ENCODE measurements at regions not wholly inside any gene's neighbourhood (a gene's known extent, or its start where the extent isn't known, plus 50 kb on each side); places are given as distances from the start of the nearest gene placed in this dataset.

DNA sequence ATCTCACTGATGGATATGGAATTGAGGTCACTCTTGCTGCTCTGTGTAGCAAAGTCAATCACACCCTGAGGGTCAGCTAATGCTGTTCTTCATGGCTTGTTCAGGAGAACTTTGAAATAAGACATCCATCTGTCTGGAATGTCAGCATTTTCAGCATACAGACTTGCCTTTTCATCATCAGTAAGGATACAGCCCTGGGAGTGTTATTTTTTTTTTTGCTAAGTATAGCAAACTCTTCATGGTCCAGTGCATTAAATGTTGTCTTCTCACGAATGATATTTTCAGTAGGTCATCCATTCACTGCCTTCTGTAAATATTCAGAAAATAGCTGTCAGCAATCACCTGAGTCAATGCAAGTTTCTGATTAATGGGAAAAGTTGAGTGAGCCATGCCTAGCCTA is 268.8 kb upstream of the SMIM31 start:
- no peak for TF ChIP-seq CTCF (conservative IDR thresholded peaks at IDR 0.05; ENCODE audit: low read depth, low read length)
- DNase-seq (ENCODE audit: low read depth): no peak

GRCh38 chr4:164488114-164488513 is 265.8 kb upstream of the SMIM31 start:
- TF ChIP-seq CTCF (conservative IDR thresholded peaks at IDR 0.05; ENCODE audit: low read depth, low read length): no peak
- no peak for DNase-seq (ENCODE audit: low read depth)
- no peak overlapping the region for H3K4me3 ChIP-seq (ENCODE audit: low read depth, low read length)

More for the DNA sequence above, 268.8 kb upstream of the SMIM31 start:
- H3K4me3 ChIP-seq (ENCODE audit: low read depth, low read length): no peak overlapping the region

DNA sequence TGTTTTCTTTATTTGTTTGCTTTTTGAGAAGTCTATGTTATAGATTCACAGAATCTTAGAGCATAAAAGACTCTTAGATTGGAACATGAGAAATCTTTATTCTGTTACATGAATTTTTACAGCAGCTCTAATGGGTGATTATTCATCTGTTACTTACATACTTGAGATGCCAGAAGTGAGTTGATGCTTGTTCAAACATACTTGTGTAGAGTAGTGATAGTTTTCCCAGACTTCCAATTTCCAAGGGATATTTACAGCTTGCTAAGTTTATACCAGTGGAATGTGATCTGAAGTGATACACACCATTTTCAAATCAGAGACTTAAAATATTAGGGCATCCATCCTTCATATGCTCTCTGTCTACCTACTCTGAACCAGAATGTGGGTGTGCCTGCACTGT is 252.9 kb upstream of the SMIM31 start:
- no peak for TF ChIP-seq CTCF (conservative IDR thresholded peaks at IDR 0.05; ENCODE audit: low read depth, low read length)

DNA sequence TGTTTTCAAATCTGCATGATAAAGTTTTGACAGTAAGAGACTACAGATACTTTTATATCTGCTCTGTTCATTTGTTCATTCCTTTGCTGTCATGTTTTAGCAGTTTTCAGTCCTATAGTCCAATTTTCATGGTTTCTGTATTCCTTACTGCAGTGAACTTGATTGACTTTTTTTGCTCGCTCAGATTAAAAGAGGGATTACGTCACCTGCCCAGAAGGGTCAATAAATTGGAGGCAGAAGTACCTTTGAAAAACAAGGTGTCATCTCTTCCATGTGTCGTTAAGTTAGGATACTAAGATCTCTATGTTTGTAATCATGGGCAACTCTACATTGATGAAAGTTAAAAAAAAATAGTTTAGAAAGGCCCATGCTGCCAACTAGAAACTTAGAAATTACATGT is 250.1 kb upstream of the SMIM31 start:
- DNase-seq (ENCODE audit: low read depth): no peak
- no peak overlapping the region for H3K4me3 ChIP-seq (ENCODE audit: low read depth, low read length)
- no peak for TF ChIP-seq CTCF (conservative IDR thresholded peaks at IDR 0.05; ENCODE audit: low read depth, low read length)

More for the DNA sequence above, 252.9 kb upstream of the SMIM31 start:
- H3K4me3 ChIP-seq (ENCODE audit: low read depth, low read length): no peak overlapping the region
- peak; percentile 16 for DNase-seq (ENCODE audit: low read depth)

- no peak overlapping the region for H3K4me3 ChIP-seq (ENCODE audit: low read depth, low read length)
- DNase-seq (ENCODE audit: low read depth): no peak
- no peak for TF ChIP-seq CTCF (conservative IDR thresholded peaks at IDR 0.05; ENCODE audit: low read depth, low read length)
Measured at GRCh38 chr4:164508097-164508496, 245.8 kb upstream of the SMIM31 start.

- no peak for TF ChIP-seq CTCF (conservative IDR thresholded peaks at IDR 0.05; ENCODE audit: low read depth, low read length)
- no peak overlapping the region for H3K4me3 ChIP-seq (ENCODE audit: low read depth, low read length)
- no peak for DNase-seq (ENCODE audit: low read depth)
Measured at GRCh38 chr4:164508771-164509170, 245.2 kb upstream of the SMIM31 start.

DNA sequence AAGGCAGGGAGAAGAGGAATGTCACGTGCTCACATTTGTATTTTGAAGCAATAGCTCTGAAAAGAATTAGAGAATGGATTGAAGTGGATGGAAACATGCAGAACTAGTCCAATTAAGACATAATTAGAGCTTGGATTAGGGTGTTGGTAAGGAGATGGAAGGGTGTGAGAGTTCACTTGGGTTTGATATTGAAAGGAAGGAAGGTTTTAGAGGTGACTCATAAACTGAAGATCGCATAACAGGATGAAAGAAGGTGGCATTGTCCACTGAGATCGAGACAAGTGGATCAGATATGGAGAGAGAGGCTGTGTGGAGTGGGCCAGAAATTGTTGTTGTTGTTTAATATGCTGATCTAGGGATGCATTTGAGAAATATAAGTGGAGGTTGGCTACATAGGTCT is 244.0 kb upstream of the SMIM31 start:
- H3K4me3 ChIP-seq (ENCODE audit: low read depth, low read length): no peak overlapping the region
- no peak for DNase-seq (ENCODE audit: low read depth)
- no peak for TF ChIP-seq CTCF (conservative IDR thresholded peaks at IDR 0.05; ENCODE audit: low read depth, low read length)
